LNCaP clone FGC (cell line): ENCODE measurements at regions not wholly inside any gene's neighbourhood (a gene's known extent, or its start where the extent isn't known, plus 50 kb on each side); places are given as distances from the start of the nearest gene placed in this dataset.

Experiments used
- DNase-seq: peaks from one replicate; pipeline ENCODE4 v3.0.0-alpha.2; 2011; ENCODE audit warnings: low read depth
- H3K4me3 ChIP-seq: 2 replicates; pipeline ENCODE4 v1.5.1; 2011; ENCODE audit warnings: mild to moderate bottlenecking, low read depth, low read length, control low read depth
- TF ChIP-seq, protein P1 (sequence below): IDR thresholded peaks from 2 replicates; pipeline ENCODE4 v1.5.1; 2012; ENCODE audit warnings: mild to moderate bottlenecking; ENCODE audit not compliant: control insufficient read depth, insufficient read depth; ENCODE audit errors: extremely low read depth

- no peak for DNase-seq
- H3K4me3 ChIP-seq = no peak overlapping the region
- TF ChIP-seq, protein P1, sequence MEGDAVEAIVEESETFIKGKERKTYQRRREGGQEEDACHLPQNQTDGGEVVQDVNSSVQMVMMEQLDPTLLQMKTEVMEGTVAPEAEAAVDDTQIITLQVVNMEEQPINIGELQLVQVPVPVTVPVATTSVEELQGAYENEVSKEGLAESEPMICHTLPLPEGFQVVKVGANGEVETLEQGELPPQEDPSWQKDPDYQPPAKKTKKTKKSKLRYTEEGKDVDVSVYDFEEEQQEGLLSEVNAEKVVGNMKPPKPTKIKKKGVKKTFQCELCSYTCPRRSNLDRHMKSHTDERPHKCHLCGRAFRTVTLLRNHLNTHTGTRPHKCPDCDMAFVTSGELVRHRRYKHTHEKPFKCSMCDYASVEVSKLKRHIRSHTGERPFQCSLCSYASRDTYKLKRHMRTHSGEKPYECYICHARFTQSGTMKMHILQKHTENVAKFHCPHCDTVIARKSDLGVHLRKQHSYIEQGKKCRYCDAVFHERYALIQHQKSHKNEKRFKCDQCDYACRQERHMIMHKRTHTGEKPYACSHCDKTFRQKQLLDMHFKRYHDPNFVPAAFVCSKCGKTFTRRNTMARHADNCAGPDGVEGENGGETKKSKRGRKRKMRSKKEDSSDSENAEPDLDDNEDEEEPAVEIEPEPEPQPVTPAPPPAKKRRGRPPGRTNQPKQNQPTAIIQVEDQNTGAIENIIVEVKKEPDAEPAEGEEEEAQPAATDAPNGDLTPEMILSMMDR = no peak
Observed at GRCh38 chr18:65631766-65632165, 119.0 kb upstream of the CDH7 start.

DNA sequence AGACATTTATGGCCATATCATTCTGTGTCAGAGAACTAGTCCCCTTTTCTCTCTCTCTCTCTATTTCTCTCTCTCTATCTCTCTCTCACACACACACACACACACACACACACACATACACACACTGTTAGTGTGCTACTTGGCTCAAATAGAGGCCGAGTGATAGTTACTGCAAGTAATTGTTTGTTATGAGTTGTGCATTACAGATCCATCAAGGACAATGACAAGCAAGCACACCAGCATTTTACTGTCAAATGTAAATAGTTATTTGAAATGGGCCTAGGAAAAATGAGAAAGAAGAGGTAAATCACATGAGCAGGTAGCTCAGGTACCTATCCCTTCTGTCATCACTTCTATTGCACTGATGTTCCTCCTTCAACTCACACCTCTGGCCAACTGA lies 122.4 kb upstream of the CDH7 start:
- TF ChIP-seq, protein P1 = no peak
- no peak overlapping the region for H3K4me3 ChIP-seq
- no peak for DNase-seq

DNA sequence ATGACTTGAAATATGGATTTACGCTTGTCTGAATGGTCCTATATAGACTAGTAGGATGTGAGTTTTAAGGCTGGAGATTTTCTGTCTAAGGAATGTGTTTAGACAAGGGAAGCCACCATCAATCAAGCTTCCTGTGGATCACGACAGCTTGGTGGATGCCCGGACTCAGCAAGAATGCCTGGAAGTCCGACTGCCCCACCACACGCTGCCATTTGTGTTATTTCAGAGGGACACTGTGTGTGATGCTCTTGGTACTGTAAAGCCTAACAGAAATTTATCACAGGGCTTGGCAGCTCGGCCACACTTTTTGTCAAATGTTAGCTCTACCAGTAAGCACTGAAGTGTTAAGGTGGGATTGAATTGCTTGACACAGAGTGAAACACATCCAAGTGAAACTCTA lies 127.1 kb upstream of the CDH7 start:
- TF ChIP-seq, protein P1 = no peak
- no peak for DNase-seq
- H3K4me3 ChIP-seq = no peak overlapping the region

DNA sequence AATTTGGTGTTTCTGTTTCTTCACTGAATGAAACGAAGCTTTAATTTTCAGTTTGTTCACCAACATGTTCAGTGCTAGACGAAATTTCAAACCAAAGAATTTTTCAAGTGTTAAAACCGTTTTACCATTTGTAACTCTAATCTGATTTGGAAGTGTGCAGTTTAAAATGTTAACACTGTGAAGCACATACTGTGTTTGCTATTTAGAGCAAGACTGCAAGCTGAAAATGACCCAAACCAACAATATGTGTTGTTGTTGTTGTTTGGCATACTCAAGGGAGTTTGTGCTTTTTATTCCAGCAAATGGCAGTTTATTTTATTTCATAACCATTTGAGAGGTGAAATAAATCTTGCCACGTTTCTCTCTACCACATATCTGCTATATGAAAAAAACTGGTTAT lies 128.4 kb upstream of the CDH7 start:
- TF ChIP-seq, protein P1 = no peak
- H3K4me3 ChIP-seq = no peak overlapping the region
- no peak for DNase-seq

DNA sequence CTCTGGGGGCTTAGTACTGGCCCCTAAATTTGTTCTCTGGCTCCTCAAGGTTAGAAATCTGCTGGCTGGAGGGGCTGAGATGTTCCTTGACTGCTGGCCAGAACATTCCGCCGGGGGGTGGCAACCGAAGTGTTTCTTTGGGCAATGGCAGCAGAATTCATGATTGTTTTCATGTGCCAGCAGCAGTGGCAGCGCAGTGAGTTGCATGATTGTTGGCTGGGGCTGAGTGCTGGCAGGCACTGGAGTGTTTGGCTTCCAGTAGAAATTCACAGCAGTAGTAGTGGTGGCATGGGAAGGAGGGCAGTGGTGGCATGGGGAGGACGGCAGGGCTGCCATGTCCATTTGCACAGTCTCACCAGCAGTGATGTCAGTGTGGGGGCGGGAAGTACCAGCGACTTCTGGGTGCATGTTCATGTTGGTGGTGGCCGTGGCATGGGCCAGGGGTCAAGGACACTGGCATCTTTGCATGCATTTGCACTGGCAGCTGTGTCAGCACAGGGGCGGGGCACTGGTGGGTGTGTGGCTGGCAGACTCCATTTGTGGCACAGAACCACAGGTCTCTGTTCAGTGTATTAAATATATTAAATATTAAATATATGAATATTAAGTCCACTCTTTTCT lies 130.6 kb upstream of the CDH7 start:
- TF ChIP-seq, protein P1 = no peak
- H3K4me3 ChIP-seq = no peak overlapping the region
- DNase-seq = no peak

GRCh38 chr18:65610939-65611338 lies 139.9 kb upstream of the CDH7 start:
- H3K4me3 ChIP-seq = no peak overlapping the region
- TF ChIP-seq, protein P1 = no peak

GRCh38 chr18:65608471-65608870 lies 142.3 kb upstream of the CDH7 start:
- TF ChIP-seq, protein P1 = no peak
- H3K4me3 ChIP-seq = no peak overlapping the region
- no peak for DNase-seq

More at GRCh38 chr18:65610939-65611338, 139.9 kb upstream of the CDH7 start:
- no peak for DNase-seq
